PC-9 (cell line): ENCODE measurements at regions not wholly inside any gene's neighbourhood (a gene's known extent, or its start where the extent isn't known, plus 50 kb on each side); places are given as distances from the start of the nearest gene placed in this dataset.

Experiments
- BruUV-seq: library from RNA; stranded (reverse); fragments of 400-500 nt; replicated peaks from 2 replicates; lab custom pipeline; 2021; lab: Mats Ljungman, UMichigan
- CTCF ChIA-PET: fragments of 300-600 bp; sonication (Branson Sonifier 250); formaldehyde crosslinking; loops from one replicate; lab custom pipeline; 2022; ENCODE audit warnings: antibody characterized with exemption; lab: Charles Lee
- POLR2A ChIA-PET: fragments of 300-600 bp; sonication (Branson Sonifier 250); formaldehyde crosslinking; loops from one replicate; lab custom pipeline; 2022; ENCODE audit warnings: antibody characterized with exemption; ENCODE audit not compliant: unreplicated experiment; lab: Charles Lee
- DNase-seq, 2 experiments: peaks; one replicate each; pipeline versions ENCODE4 v3.0.0 to v3.0.0-alpha.2; 2015 to 2022; ENCODE audit warnings: mixed read lengths in 1 of 2
- H2AFZ ChIP-seq: fragments of 200-600 bp; sonication (generic); 2 replicates; pipeline ENCODE4 v1.8.1; 2017; ENCODE audit warnings: antibody characterized with exemption
- H3F3A ChIP-seq: fragments of 200-600 bp; sonication (generic); 2 replicates; pipeline ENCODE4 v1.8.1; 2017; ENCODE audit warnings: antibody characterized with exemption, mild to moderate bottlenecking, low read depth; ENCODE audit not compliant: insufficient read depth
- H3K27ac ChIP-seq: fragments of 200-600 bp; sonication (generic); 2 replicates; pipeline ENCODE4 v1.6.1; 2016; ENCODE audit warnings: mixed run types
- H3K27me3 ChIP-seq: fragments of 200-600 bp; sonication (generic); 2 replicates; pipeline ENCODE4 v1.6.1; 2016; ENCODE audit warnings: low read depth, mixed run types; ENCODE audit not compliant: insufficient read depth
- H3K36me3 ChIP-seq: fragments of 200-600 bp; sonication (generic); 2 replicates; pipeline ENCODE4 v1.6.1; 2016; ENCODE audit warnings: low read depth, mixed run types
- H3K4me1 ChIP-seq: fragments of 200-600 bp; sonication (generic); replicated peaks from 2 replicates; pipeline ENCODE4 v1.6.1; 2016; ENCODE audit warnings: mixed run types; ENCODE audit not compliant: insufficient read depth
- H3K4me2 ChIP-seq: fragments of 200-600 bp; sonication (generic); 2 replicates; pipeline ENCODE4 v1.6.1; 2017; ENCODE audit warnings: mixed run types
- H3K4me3 ChIP-seq: fragments of 200-600 bp; sonication (generic); 2 replicates; pipeline ENCODE4 v1.6.1; 2016; ENCODE audit warnings: mixed run types
- H3K79me2 ChIP-seq: fragments of 200-600 bp; sonication (generic); 2 replicates; pipeline ENCODE4 v1.6.1; 2017; ENCODE audit warnings: low read depth, mixed run types
- H3K9me2 ChIP-seq: fragments of 200-600 bp; sonication (generic); 2 replicates; pipeline ENCODE4 v1.8.1; 2017; ENCODE audit warnings: mild to moderate bottlenecking; ENCODE audit not compliant: insufficient read depth
- H3K9me3 ChIP-seq: fragments of 200-600 bp; sonication (generic); 2 replicates; pipeline ENCODE4 v1.8.1; 2016; ENCODE audit warnings: low read depth; ENCODE audit not compliant: insufficient read depth
- H4K20me1 ChIP-seq: fragments of 200-600 bp; sonication (generic); 2 replicates; pipeline ENCODE4 v1.8.1; 2017; ENCODE audit not compliant: insufficient read depth
- CTCF ChIP-seq: fragments of 200-600 bp; sonication (generic); conservative IDR thresholded peaks from 2 replicates; pipeline ENCODE4 v1.6.1; 2017; ENCODE audit warnings: mixed run types, antibody characterized with exemption, mild to moderate bottlenecking, moderate library complexity
- EZH2 ChIP-seq: fragments of 200-600 bp; sonication (generic); IDR thresholded peaks from 2 replicates; pipeline ENCODE4 v1.8.0; 2017; ENCODE audit warnings: antibody characterized with exemption, low read depth
- intact Hi-C: fragments of 100-400 bp; cut with micrococcal nuclease; formaldehyde crosslinking; loops from one replicate; pipeline ENCODE4 v1.10.0; 2022; ENCODE audit not compliant: unreplicated experiment

DNA sequence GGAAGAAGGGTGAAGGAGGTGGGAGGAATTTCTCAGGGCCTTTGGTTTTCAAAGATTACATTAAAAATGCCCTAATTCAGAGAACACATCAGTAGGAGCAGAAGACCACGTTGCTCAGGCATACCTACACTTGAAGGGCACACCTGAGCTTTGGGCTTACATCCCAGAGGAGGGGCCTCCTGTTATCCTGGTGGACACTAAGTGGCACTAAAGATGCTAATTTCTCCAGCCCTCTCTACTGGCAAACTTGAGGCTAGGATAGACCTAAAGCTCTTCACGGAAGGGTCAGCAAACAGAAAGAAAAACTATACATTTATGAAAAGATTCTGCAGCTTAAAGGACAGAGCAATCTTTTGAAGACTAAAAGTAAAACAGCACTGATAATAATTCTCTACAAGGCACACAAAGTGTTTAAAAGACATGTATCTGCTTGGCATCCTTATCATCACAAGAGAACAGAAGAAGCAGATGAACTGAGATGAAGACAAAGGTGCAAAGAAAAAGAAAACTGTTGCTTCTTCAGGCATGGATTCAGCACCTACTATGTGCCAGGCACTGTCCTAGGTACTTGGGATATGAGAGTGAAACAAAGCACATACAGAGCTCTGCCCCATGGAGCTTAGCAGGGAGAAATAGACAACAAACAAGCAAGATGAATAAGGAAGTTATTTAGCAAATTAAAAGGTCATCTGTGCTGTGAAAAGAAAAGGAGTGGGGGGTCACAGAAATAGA is 137.5 kb downstream of the NUAK1 start:
- no peaks in the 10 kb centered on the region for H3K9me2 ChIP-seq
- intact Hi-C loops: no loop called here
- H3K9me3 ChIP-seq: peaks cover 8% of the 10 kb centered on the region; the same call in 1 of the 2 replicates
- H3K27me3 ChIP-seq: no peaks in the 10 kb centered on the region
- H2AFZ ChIP-seq: no peak overlapping the region
- H3F3A ChIP-seq: peaks cover 15% of the 10 kb centered on the region; the same call in 1 of the 2 replicates
- no peaks in the 10 kb centered on the region for H3K36me3 ChIP-seq
- POLR2A ChIA-PET: interaction anchor here (0.6 kb wide), 1 partner anchor 293 kb away, joined by 4 read pairs; no protein-coding TSS in a partner anchor
- CTCF ChIA-PET: no interaction called here
- H3K4me2 ChIP-seq: no peak overlapping the region; the same call in 1 of the 2 replicates
- H3K4me3 ChIP-seq: no peak overlapping the region
- H3K27ac ChIP-seq: peak overlapping the region; percentile 40; the same call in 1 of the 2 replicates
- BruUV-seq: no TSS peak
- H3K79me2 ChIP-seq: no peaks in the 10 kb centered on the region
- no peaks in the 10 kb centered on the region for H4K20me1 ChIP-seq
- TF ChIP-seq EZH2: no peak
- no peak for TF ChIP-seq CTCF
- H3K4me1 ChIP-seq: peaks cover 30% of the 10 kb centered on the region
- no peak for DNase-seq

DNA sequence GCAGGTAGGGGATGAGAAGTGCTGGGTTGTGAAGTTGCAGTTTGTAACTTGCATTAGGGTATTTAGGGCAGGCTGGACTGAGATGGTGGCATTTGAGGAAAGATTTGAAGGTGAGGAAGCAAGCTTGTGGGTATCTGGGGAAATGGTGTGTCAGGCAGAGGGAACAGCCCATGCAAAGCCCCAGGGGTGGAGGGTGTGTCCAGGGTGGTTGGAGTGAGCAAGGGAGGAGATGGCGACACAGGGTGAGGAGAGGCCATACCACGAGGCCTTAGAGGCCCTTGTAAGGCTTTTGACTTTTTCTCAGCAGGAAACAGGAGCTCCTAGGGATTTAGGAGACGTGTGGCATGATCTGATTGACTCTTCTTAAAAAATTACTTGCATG is 136.9 kb downstream of the NUAK1 start:
- Histone ChIP-seq H3K4me2 (no peak overlapping the region), H3K9me2 (no peaks in the 10 kb centered on the region), H2AFZ (no peak overlapping the region), H3K79me2 (no peaks in the 10 kb centered on the region), H3K27me3 (no peaks in the 10 kb centered on the region), H3K36me3 (no peaks in the 10 kb centered on the region), H3K4me1 (peaks cover 30% of the 10 kb centered on the region), H3F3A (peaks cover 15% of the 10 kb centered on the region; the same call in 1 of the 2 replicates), H3K27ac (no peak overlapping the region), H3K9me3 (peaks cover 8% of the 10 kb centered on the region; the same call in 1 of the 2 replicates), H4K20me1 (no peaks in the 10 kb centered on the region), H3K4me3 (no peak overlapping the region)
- no TSS peak for BruUV-seq
- ChIA-PET POLR2A (no interaction called here), CTCF (no interaction called here)
- TF ChIP-seq EZH2: no peak
- no peak for TF ChIP-seq CTCF
- DNase-seq: peak in 1 of 2 experiments; percentile 50
- intact Hi-C loops: no loop called here

DNA sequence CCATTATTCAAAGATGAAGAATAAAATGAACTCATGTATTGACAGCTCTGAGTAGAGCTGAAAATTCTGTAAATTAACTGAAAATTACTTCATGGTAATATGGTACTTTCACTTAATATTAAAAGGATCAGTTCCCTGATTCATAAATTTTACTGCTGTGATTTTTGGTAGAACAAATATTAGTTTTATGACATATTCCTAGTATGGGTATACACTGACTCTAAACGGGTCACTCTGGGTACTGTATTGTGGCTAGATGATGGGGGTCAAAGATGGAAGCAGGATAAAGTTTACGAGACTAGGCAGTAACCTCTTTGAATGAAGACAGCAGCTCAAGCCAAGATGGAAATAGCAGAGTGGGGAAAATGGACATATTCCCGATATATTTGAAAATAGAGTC is 135.5 kb downstream of the NUAK1 start:
- no peaks in the 10 kb centered on the region for H3K9me2 ChIP-seq
- H3K4me2 ChIP-seq: no peak overlapping the region
- TF ChIP-seq EZH2: no peak
- TF ChIP-seq CTCF: no peak
- no peak for DNase-seq
- H3K9me3 ChIP-seq: peaks cover 8% of the 10 kb centered on the region; the same call in 1 of the 2 replicates
- no peak overlapping the region for H3K4me3 ChIP-seq
- no peaks in the 10 kb centered on the region for H3K27me3 ChIP-seq
- BruUV-seq: no TSS peak
- H3K36me3 ChIP-seq: no peaks in the 10 kb centered on the region
- peaks cover 30% of the 10 kb centered on the region for H3K4me1 ChIP-seq
- H3K27ac ChIP-seq: no peak overlapping the region
- CTCF ChIA-PET: no interaction called here
- H4K20me1 ChIP-seq: no peaks in the 10 kb centered on the region
- intact Hi-C loops: no loop called here
- H3F3A ChIP-seq: peaks cover 15% of the 10 kb centered on the region; the same call in 1 of the 2 replicates
- POLR2A ChIA-PET: no interaction called here
- H3K79me2 ChIP-seq: no peaks in the 10 kb centered on the region
- H2AFZ ChIP-seq: no peak overlapping the region
